ENCODE measurements at regions not wholly inside any gene's neighbourhood (a gene's known extent, or its start where the extent isn't known, plus 50 kb on each side); places are given as distances from the start of the nearest gene placed in this dataset.

GRCh38 chr1:104266612-104267011, 516.9 kb downstream of the AMY1C start:
- no peak for TF ChIP-seq POLR2AphosphoS5 (IDR thresholded peaks at IDR 0.05; ENCODE audit: low read depth)
- no peak for TF ChIP-seq REST (IDR thresholded peaks at IDR 0.05; ENCODE audit: insufficient replicate concordance, low read depth)
